Right lobe of liver (tissue), 4 donors: ENCODE measurements at regions not wholly inside any gene's neighbourhood (a gene's known extent, or its start where the extent isn't known, plus 50 kb on each side); places are given as distances from the start of the nearest gene placed in this dataset.

Experiments used
- CTCF ChIP-seq, 4 donors: fragments of 200-600 bp in 3 of 4; fragments of 450-650 bp in 1 of 4; IDR thresholded peaks; one replicate each; pipeline versions ENCODE4 v1.5.1 to v1.8.0; 2016 to 2022; ENCODE audit warnings: antibody characterized with exemption in 4 of 4, mild to moderate bottlenecking in 2 of 4
- POLR2A ChIP-seq: fragments of 450-650 bp; IDR thresholded peaks from one replicate; pipeline ENCODE4 v1.6.1; 2017; ENCODE audit warnings: antibody characterized with exemption, mild to moderate bottlenecking
- donor health status: DM: no; HTN: no; CAD: no.
- donor health status: DM: no; HTN: no; CAD: no.
- donor health status: DM: no; HTN: yes; CAD: no.

GRCh38 chr2:216574046-216574445, 59.2 kb upstream of the IGFBP2 start:
- TF ChIP-seq CTCF (IDR thresholded peaks at IDR 0.05) (no peak), POLR2A (no peak)
